ENCODE measurements at regions not wholly inside any gene's neighbourhood (a gene's known extent, or its start where the extent isn't known, plus 50 kb on each side); places are given as distances from the start of the nearest gene placed in this dataset.

DNA sequence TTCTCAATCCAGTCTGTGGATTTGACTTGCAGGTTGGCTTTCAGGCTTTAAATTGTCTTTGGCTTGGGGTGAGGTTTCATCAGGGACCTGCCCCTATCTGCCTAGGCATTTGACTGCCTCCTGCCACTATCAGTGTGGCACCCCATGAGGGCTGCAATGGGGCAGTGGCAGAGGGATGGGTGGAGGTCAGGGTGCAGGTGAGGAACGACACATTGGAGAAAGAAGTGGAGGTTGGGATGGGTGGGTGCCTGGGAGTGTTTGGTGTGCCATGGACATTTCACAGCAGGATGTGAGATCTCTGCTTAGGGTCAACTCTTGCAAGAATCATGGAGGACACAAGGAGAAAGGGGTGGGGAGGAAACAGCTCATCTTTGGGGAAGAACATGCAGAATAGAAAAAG, 625.1 kb downstream of the PTPRU start:
- TF ChIP-seq GATA2 (IDR thresholded peaks at IDR 0.05; ENCODE audit: low read depth, low read length) (no peak), GATA3 (IDR thresholded peaks at IDR 0.05; ENCODE audit: low read depth, low read length) (no peak)

All from SH-SY5Y (cell line).